ENCODE measurements at regions not wholly inside any gene's neighbourhood (a gene's known extent, or its start where the extent isn't known, plus 50 kb on each side); places are given as distances from the start of the nearest gene placed in this dataset.

- no peak for TF ChIP-seq ELF4 (IDR thresholded peaks at IDR 0.05)
- TF ChIP-seq SUZ12 (IDR thresholded peaks at IDR 0.05), result no peak
- no peak for TF ChIP-seq FOXK2 (IDR thresholded peaks at IDR 0.05)
These were observed 55.3 kb upstream of the POU4F3 start for GRCh38 chr5:146283344-146283761.
